GM21515 (cell line): ENCODE measurements at regions not wholly inside any gene's neighbourhood (a gene's known extent, or its start where the extent isn't known, plus 50 kb on each side); places are given as distances from the start of the nearest gene placed in this dataset.
"Not testable (repeated sequence)": the region's sequence is repeated elsewhere in the genome, so short reads cannot be mapped to it uniquely, and the experiment has no call there.

Source experiments
- ATAC-seq: cut with Tn5 transposase; IDR thresholded peaks from one replicate; pipeline ENCODE4 v1.9.1; 2021; ENCODE audit not compliant: unreplicated experiment

GRCh38 chr5:75951158-75951557 is 132.0 kb upstream of the SV2C start:
- ATAC-seq, result no peak

GRCh38 chr5:75948438-75948837 is 134.7 kb upstream of the SV2C start:
- no peak for ATAC-seq

GRCh38 chr5:75940418-75940817 is 142.8 kb upstream of the SV2C start:
- no peak for ATAC-seq

- ATAC-seq, result no peak
These were observed 147.6 kb upstream of the SV2C start for GRCh38 chr5:75935572-75935971.

- no peak for ATAC-seq
These were observed 149.7 kb upstream of the SV2C start for GRCh38 chr5:75933489-75933888.

- no peak for ATAC-seq
These were observed 152.0 kb upstream of the SV2C start for GRCh38 chr5:75931175-75931574.

GRCh38 chr5:75928992-75929391 is 154.2 kb upstream of the SV2C start:
- ATAC-seq, result no peak

- ATAC-seq, result no peak
These were observed 160.7 kb upstream of the SV2C start for GRCh38 chr5:75922480-75922879.

- ATAC-seq, result no peak
These were observed 162.2 kb upstream of the SV2C start for GRCh38 chr5:75921011-75921410.

- no peak for ATAC-seq
These were observed 167.0 kb upstream of the SV2C start for GRCh38 chr5:75916144-75916543.

GRCh38 chr5:75909223-75909622 is 174.0 kb upstream of the SV2C start:
- no peak for ATAC-seq

GRCh38 chr5:75907651-75908050 is 175.5 kb upstream of the SV2C start:
- ATAC-seq, result no peak

- no peak for ATAC-seq
These were observed 177.2 kb upstream of the POC5 start for GRCh38 chr5:75894482-75894881.

- no peak for ATAC-seq
These were observed 174.5 kb upstream of the POC5 start for GRCh38 chr5:75891736-75892135.

GRCh38 chr5:75891020-75891419 is 173.8 kb upstream of the POC5 start:
- ATAC-seq, result no peak

- ATAC-seq, result no peak
These were observed 173.3 kb upstream of the POC5 start for GRCh38 chr5:75890546-75890945.

GRCh38 chr5:75886706-75887105 is 169.5 kb upstream of the POC5 start:
- no peak for ATAC-seq

- ATAC-seq, result no peak
These were observed 168.8 kb upstream of the POC5 start for GRCh38 chr5:75885849-75886596.

- no peak for ATAC-seq
These were observed 168.1 kb upstream of the POC5 start for GRCh38 chr5:75885321-75885720.

GRCh38 chr5:75869891-75870290 is 152.7 kb upstream of the POC5 start:
- ATAC-seq, result no peak

- no peak for ATAC-seq
These were observed 145.6 kb upstream of the POC5 start for GRCh38 chr5:75862872-75863271.

- ATAC-seq, result not testable (repeated sequence)
These were observed 142.4 kb upstream of the POC5 start for GRCh38 chr5:75859621-75860020.

- no peak for ATAC-seq
These were observed 138.8 kb upstream of the POC5 start for GRCh38 chr5:75856056-75856455.
